Large intestine (tissue), 3 donors: ENCODE measurements at regions not wholly inside any gene's neighbourhood (a gene's known extent, or its start where the extent isn't known, plus 50 kb on each side); places are given as distances from the start of the nearest gene placed in this dataset.
"Not testable (repeated sequence)": the region's sequence is repeated elsewhere in the genome, so short reads cannot be mapped to it uniquely, and the experiment has no call there.

Experiments used
- DNase-seq, 2 donors: peaks; one replicate each; pipeline versions ENCODE4 v3.0.0 to v3.0.0-alpha.2; 2013
- H3K27ac ChIP-seq: one replicate; pipeline ENCODE4 v1.5.1; 2013; ENCODE audit warnings: low read length
- H3K27me3 ChIP-seq: 2 replicates; pipeline ENCODE4 v1.6.1; 2013; ENCODE audit warnings: low read length; ENCODE audit not compliant: control insufficient read depth, insufficient read depth
- H3K36me3 ChIP-seq: 2 replicates; pipeline ENCODE4 v1.6.1; 2013; ENCODE audit warnings: low read length; ENCODE audit not compliant: control insufficient read depth, insufficient read depth
- H3K4me1 ChIP-seq: one replicate; pipeline ENCODE4 v1.6.1; 2013; ENCODE audit warnings: low read length; ENCODE audit not compliant: control insufficient read depth, insufficient read depth
- H3K4me3 ChIP-seq: one replicate; pipeline ENCODE4 v1.5.1; 2013; ENCODE audit warnings: low read length
- H3K9me3 ChIP-seq: one replicate; pipeline ENCODE4 v1.6.1; 2013; ENCODE audit warnings: mild to moderate bottlenecking, low read depth, low read length, moderate library complexity; ENCODE audit not compliant: control insufficient read depth
- WGBS: methylation state at CpG from one replicate; pipeline ENCODE4 v1.1.5; 2013; ENCODE audit warnings: low lambda C conversion rate; ENCODE audit not compliant: insufficient coverage; 5-methylcytosine and 5-hydroxymethylcytosine counted together

GRCh38 chr10:9951481-9952257 is 1066.0 kb upstream of the CELF2 start:
- no peaks in the 10 kb centered on the region for H3K27me3 ChIP-seq
- H3K4me3 ChIP-seq, result no peak overlapping the region
- no peak overlapping the region for H3K27ac ChIP-seq
- WGBS, result 100% methylated on average over 1 of the region's 1 CpG
- DNase-seq, result no peak
- peaks cover 3% of the 10 kb centered on the region for H3K4me1 ChIP-seq
- no peaks in the 10 kb centered on the region for H3K9me3 ChIP-seq
- H3K36me3 ChIP-seq, result no peaks in the 10 kb centered on the region

GRCh38 chr10:9957351-9957750 is 1060.3 kb upstream of the CELF2 start:
- no CpG with 5 or more reads among the region's 1 CpG for WGBS
- no peak overlapping the region for H3K27ac ChIP-seq
- no peaks in the 10 kb centered on the region for H3K4me1 ChIP-seq
- no peaks in the 10 kb centered on the region for H3K9me3 ChIP-seq
- no peaks in the 10 kb centered on the region for H3K27me3 ChIP-seq
- peak in 1 of 2 donors; percentile 12 for DNase-seq
- H3K36me3 ChIP-seq, result no peaks in the 10 kb centered on the region
- H3K4me3 ChIP-seq, result no peak overlapping the region

GRCh38 chr10:9957876-9958275 is 1059.8 kb upstream of the CELF2 start:
- not testable (repeated sequence) for H3K27ac ChIP-seq, DNase-seq, H3K4me1 ChIP-seq, H3K9me3 ChIP-seq, H3K4me3 ChIP-seq, H3K27me3 ChIP-seq, H3K36me3 ChIP-seq
- no CpG with 5 or more reads among the region's 6 CpGs for WGBS

GRCh38 chr10:9965341-9965740 is 1052.3 kb upstream of the CELF2 start:
- WGBS, result no CpG with 5 or more reads among the region's 2 CpGs
- no peaks in the 10 kb centered on the region for H3K4me1 ChIP-seq

GRCh38 chr10:9986786-9987185 is 1030.9 kb upstream of the CELF2 start:
- no peaks in the 10 kb centered on the region for H3K4me1 ChIP-seq
- no peaks in the 10 kb centered on the region for H3K27me3 ChIP-seq
- DNase-seq, result no peak
- no peaks in the 10 kb centered on the region for H3K36me3 ChIP-seq
- H3K9me3 ChIP-seq, result no peaks in the 10 kb centered on the region
- H3K27ac ChIP-seq, result no peak overlapping the region
- WGBS, result 100% methylated on average over 1 of the region's 3 CpGs
- no peak overlapping the region for H3K4me3 ChIP-seq

More at GRCh38 chr10:9965341-9965740, 1052.3 kb upstream of the CELF2 start:
- no peak overlapping the region for H3K4me3 ChIP-seq
- DNase-seq, result no peak
- no peaks in the 10 kb centered on the region for H3K27me3 ChIP-seq
- H3K9me3 ChIP-seq, result no peaks in the 10 kb centered on the region
- H3K27ac ChIP-seq, result no peak overlapping the region
- H3K36me3 ChIP-seq, result no peaks in the 10 kb centered on the region

- WGBS, result 89% methylated on average over 3 of the region's 5 CpGs
- Histone ChIP-seq H3K4me3 (no peak overlapping the region), H3K9me3 (no peaks in the 10 kb centered on the region), H3K36me3 (no peaks in the 10 kb centered on the region), H3K27ac (no peak overlapping the region), H3K27me3 (no peaks in the 10 kb centered on the region), H3K4me1 (no peaks in the 10 kb centered on the region)
- no peak for DNase-seq
These were observed 1030.5 kb upstream of the CELF2 start for GRCh38 chr10:9987197-9987596.

GRCh38 chr10:9992661-9993060 is 1025.0 kb upstream of the CELF2 start:
- H3K36me3 ChIP-seq, result no peaks in the 10 kb centered on the region
- H3K4me3 ChIP-seq, result no peak overlapping the region
- no peak overlapping the region for H3K27ac ChIP-seq
- DNase-seq, result no peak
- H3K4me1 ChIP-seq, result no peaks in the 10 kb centered on the region
- no peaks in the 10 kb centered on the region for H3K27me3 ChIP-seq
- WGBS, result 67% methylated on average over 3 of the region's 11 CpGs
- no peaks in the 10 kb centered on the region for H3K9me3 ChIP-seq

GRCh38 chr10:9994131-9994530 is 1023.5 kb upstream of the CELF2 start:
- Histone ChIP-seq H3K27ac (no peak overlapping the region), H3K9me3 (no peaks in the 10 kb centered on the region), H3K4me3 (no peak overlapping the region), H3K4me1 (no peaks in the 10 kb centered on the region), H3K36me3 (no peaks in the 10 kb centered on the region), H3K27me3 (no peaks in the 10 kb centered on the region)
- DNase-seq, result no peak
- 80% methylated on average over 2 of the region's 3 CpGs for WGBS

- Histone ChIP-seq H3K9me3 (no peaks in the 10 kb centered on the region), H3K27me3 (no peaks in the 10 kb centered on the region), H3K27ac (no peak overlapping the region), H3K36me3 (no peaks in the 10 kb centered on the region), H3K4me3 (no peak overlapping the region), H3K4me1 (no peaks in the 10 kb centered on the region)
- no peak for DNase-seq
- WGBS, result 90% methylated on average over 2 of the region's 5 CpGs
These were observed 1018.0 kb upstream of the CELF2 start for GRCh38 chr10:9999627-10000026.

GRCh38 chr10:10007957-10008356 is 1009.7 kb upstream of the CELF2 start:
- H3K27ac ChIP-seq, result no peak overlapping the region
- no peak for DNase-seq
- WGBS, result no CpG with 5 or more reads among the region's 6 CpGs
- H3K9me3 ChIP-seq, result no peaks in the 10 kb centered on the region
- no peak overlapping the region for H3K4me3 ChIP-seq
- H3K4me1 ChIP-seq, result no peaks in the 10 kb centered on the region
- no peaks in the 10 kb centered on the region for H3K27me3 ChIP-seq
- H3K36me3 ChIP-seq, result no peaks in the 10 kb centered on the region

- no peak for DNase-seq
- H3K27ac ChIP-seq, result no peak overlapping the region
- WGBS, result 75% methylated on average over 1 of the region's 2 CpGs
- no peaks in the 10 kb centered on the region for H3K4me1 ChIP-seq
- no peaks in the 10 kb centered on the region for H3K27me3 ChIP-seq
- no peaks in the 10 kb centered on the region for H3K9me3 ChIP-seq
- no peaks in the 10 kb centered on the region for H3K36me3 ChIP-seq
- H3K4me3 ChIP-seq, result no peak overlapping the region
These were observed 1007.3 kb upstream of the CELF2 start for GRCh38 chr10:10010397-10010796.
